RWPE1 (cell line): ENCODE measurements at regions not wholly inside any gene's neighbourhood (a gene's known extent, or its start where the extent isn't known, plus 50 kb on each side); places are given as distances from the start of the nearest gene placed in this dataset.
"Not testable (repeated sequence)": the region's sequence is repeated elsewhere in the genome, so short reads cannot be mapped to it uniquely, and the experiment has no call there.

Experiments used
- CTCF ChIA-PET: fragments of 350-600 bp; sonication (Branson Sonifier 250); formaldehyde crosslinking; extraction: SDS; loops from one replicate; lab custom pipeline; 2021; lab: Yijun Ruan, JAX
- POLR2A ChIA-PET: fragments of 400-600 bp; formaldehyde crosslinking; extraction: SDS; loops from one replicate; lab custom pipeline; 2020; ENCODE audit warnings: antibody characterized with exemption; ENCODE audit not compliant: low non-redundant PET; lab: Yijun Ruan, JAX
- DNase-seq: peaks from one replicate; pipeline ENCODE4 v3.0.0; 2012; ENCODE audit warnings: low spot score
- H3K27ac ChIP-seq: fragments of 450-650 bp; 2 replicates; pipeline ENCODE4 v1.5.1; 2017
- CTCF ChIP-seq: fragments of 450-650 bp; conservative IDR thresholded peaks from 2 replicates; pipeline ENCODE4 v1.5.1; 2017; ENCODE audit warnings: low read depth, mild to moderate bottlenecking

GRCh38 chr3:5709714-5710113 is 522.2 kb downstream of the EDEM1 start:
- TF ChIP-seq CTCF: no peak
- no peak for DNase-seq
- POLR2A ChIA-PET: no interaction called here
- H3K27ac ChIP-seq: no peak overlapping the region
- CTCF ChIA-PET: no interaction called here

DNA sequence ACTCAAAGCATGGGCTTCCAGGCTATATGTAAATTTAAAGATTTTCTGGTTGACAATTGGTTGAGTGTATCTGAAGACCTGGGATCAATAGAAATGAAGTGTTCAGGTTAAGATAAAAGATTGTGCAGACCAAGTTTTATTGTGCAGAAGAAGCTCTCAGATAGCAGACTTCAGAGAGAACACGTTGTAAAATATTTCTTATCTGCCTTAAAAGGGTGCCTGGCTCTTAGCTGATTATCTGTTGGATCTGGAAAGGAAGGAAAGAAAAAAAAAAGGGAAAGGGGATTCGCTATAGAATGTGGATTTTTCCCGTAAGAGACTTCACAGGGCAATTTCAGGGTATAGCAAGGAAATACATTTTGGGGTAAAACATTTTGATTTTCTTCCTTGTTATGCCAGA is 523.2 kb downstream of the EDEM1 start:
- CTCF ChIA-PET: no interaction called here

GRCh38 chr3:5717254-5717653 is 529.7 kb downstream of the EDEM1 start:
- ChIA-PET POLR2A (no interaction called here), CTCF (no interaction called here)
- no peak overlapping the region for H3K27ac ChIP-seq
- no peak for TF ChIP-seq CTCF
- DNase-seq: no peak

More for the DNA sequence above, 523.2 kb downstream of the EDEM1 start:
- DNase-seq: no peak
- TF ChIP-seq CTCF: no peak
- POLR2A ChIA-PET: no interaction called here
- H3K27ac ChIP-seq: no peak overlapping the region

- H3K27ac ChIP-seq, DNase-seq, POLR2A ChIA-PET, CTCF ChIA-PET: not testable (repeated sequence)
These were observed 532.2 kb downstream of the EDEM1 start for GRCh38 chr3:5719668-5720067.

- H3K27ac ChIP-seq: no peak overlapping the region
- no peak for DNase-seq
- ChIA-PET CTCF (no interaction called here), POLR2A (no interaction called here)
- TF ChIP-seq CTCF: no peak
These were observed 538.3 kb downstream of the EDEM1 start for GRCh38 chr3:5725801-5726200.

GRCh38 chr3:5726621-5727020 is 539.1 kb downstream of the EDEM1 start:
- no peak for TF ChIP-seq CTCF
- H3K27ac ChIP-seq: no peak overlapping the region
- POLR2A ChIA-PET: no interaction called here
- CTCF ChIA-PET: no interaction called here
- no peak for DNase-seq

GRCh38 chr3:5727743-5728484 is 540.4 kb downstream of the EDEM1 start:
- ChIA-PET POLR2A (no interaction called here), CTCF (no interaction called here)
- TF ChIP-seq CTCF: no peak
- H3K27ac ChIP-seq: no peak overlapping the region
- no peak for DNase-seq
